DMS53 treated with DMSO at 0.1 percent for 48 hours (cell line): ENCODE measurements at regions not wholly inside any gene's neighbourhood (a gene's known extent, or its start where the extent isn't known, plus 50 kb on each side); places are given as distances from the start of the nearest gene placed in this dataset.
"Not testable (repeated sequence)": the region's sequence is repeated elsewhere in the genome, so short reads cannot be mapped to it uniquely, and the experiment has no call there.

ENCODE experiments used
- DNase-seq: peaks from one replicate; lab custom pipeline; 2025; ENCODE audit not compliant: unreplicated experiment; lab: John Stamatoyannopoulos, UW

- no peak for DNase-seq
These were observed 130.5 kb downstream of the IRX5 start for GRCh38 chr16:55061126-55061525.

GRCh38 chr16:55062442-55062841 lies 131.8 kb downstream of the IRX5 start:
- no peak for DNase-seq

GRCh38 chr16:55072976-55073375 lies 142.3 kb downstream of the IRX5 start:
- DNase-seq: no peak

GRCh38 chr16:55073830-55074229 lies 143.2 kb downstream of the IRX5 start:
- no peak for DNase-seq

- not testable (repeated sequence) for DNase-seq
These were observed 144.5 kb downstream of the IRX5 start for GRCh38 chr16:55075208-55075607.

- no peak for DNase-seq
These were observed 145.4 kb downstream of the IRX5 start for GRCh38 chr16:55076053-55076452.

GRCh38 chr16:55077266-55077665 lies 146.6 kb downstream of the IRX5 start:
- no peak for DNase-seq

GRCh38 chr16:55078153-55078552 lies 147.5 kb downstream of the IRX5 start:
- DNase-seq: no peak

- no peak for DNase-seq
These were observed 148.2 kb downstream of the IRX5 start for GRCh38 chr16:55078699-55079410.

GRCh38 chr16:55081622-55082590 lies 151.2 kb downstream of the IRX5 start:
- DNase-seq: no peak

- no peak for DNase-seq
These were observed 151.9 kb downstream of the IRX5 start for GRCh38 chr16:55082591-55082976.

GRCh38 chr16:55083052-55083451 lies 152.4 kb downstream of the IRX5 start:
- DNase-seq: no peak

GRCh38 chr16:55088098-55088497 lies 157.4 kb downstream of the IRX5 start:
- DNase-seq: no peak

- no peak for DNase-seq
These were observed 158.9 kb downstream of the IRX5 start for GRCh38 chr16:55089600-55089999.

GRCh38 chr16:55091213-55091870 lies 160.7 kb downstream of the IRX5 start:
- no peak for DNase-seq

- DNase-seq: no peak
These were observed 161.2 kb downstream of the IRX5 start for GRCh38 chr16:55091871-55092230.

GRCh38 chr16:55100100-55100499 lies 169.4 kb downstream of the IRX5 start:
- DNase-seq: no peak

GRCh38 chr16:55101026-55101425 lies 170.4 kb downstream of the IRX5 start:
- no peak for DNase-seq

- no peak for DNase-seq
These were observed 171.4 kb downstream of the IRX5 start for GRCh38 chr16:55102077-55102476.

- no peak for DNase-seq
These were observed 171.9 kb downstream of the IRX5 start for GRCh38 chr16:55102531-55102930.

GRCh38 chr16:55107851-55108250 lies 177.2 kb downstream of the IRX5 start:
- DNase-seq: no peak

GRCh38 chr16:55113210-55113609 lies 182.5 kb downstream of the IRX5 start:
- no peak for DNase-seq
